ENCODE measurements at regions not wholly inside any gene's neighbourhood (a gene's known extent, or its start where the extent isn't known, plus 50 kb on each side); places are given as distances from the start of the nearest gene placed in this dataset.

DNA sequence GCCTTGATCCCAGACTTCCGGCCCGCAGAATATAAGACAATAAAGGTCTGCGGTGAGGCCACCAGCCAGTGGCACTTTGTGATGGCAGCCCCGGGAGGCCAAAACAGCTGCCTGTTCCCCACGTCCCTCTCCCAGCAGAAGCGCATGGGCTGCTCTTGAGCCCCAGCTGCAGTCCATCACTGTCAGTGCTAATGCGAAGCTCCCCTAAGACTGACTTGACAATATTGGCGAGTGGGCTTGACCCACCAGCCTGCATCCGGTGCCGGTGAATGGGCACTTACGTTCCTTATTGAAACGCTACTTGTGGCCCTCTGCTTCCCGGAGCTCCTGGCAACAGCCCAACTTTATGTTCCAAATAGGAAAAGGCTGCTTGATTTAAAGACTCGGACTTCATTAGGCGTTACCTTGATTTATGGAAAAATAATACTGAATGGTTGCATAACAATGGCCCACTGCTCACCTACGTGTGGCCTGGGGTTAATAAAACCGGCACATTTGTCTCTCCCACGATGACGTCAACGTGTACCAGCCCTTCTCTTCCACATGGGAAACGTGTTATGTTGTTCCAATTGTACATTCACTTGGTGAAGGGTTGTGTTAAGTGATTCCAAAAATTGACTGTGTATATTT is 93.4 kb upstream of the SEPTIN5 start:
- TF ChIP-seq CTCF (IDR thresholded peaks at IDR 0.05) (no peak), POLR2A (IDR thresholded peaks at IDR 0.05) (no peak)
